Mesothelial cell of epicardium (in vitro differentiated cells): ENCODE measurements at regions not wholly inside any gene's neighbourhood (a gene's known extent, or its start where the extent isn't known, plus 50 kb on each side); places are given as distances from the start of the nearest gene placed in this dataset.

Experiments
- DNase-seq, 2 experiments: peaks; one replicate each; pipeline ENCODE4 v3.0.0; 2021; ENCODE audit warnings: low spot score in 2 of 2; ENCODE audit not compliant: unreplicated experiment in 2 of 2
- H3K27ac Mint-ChIP-seq: 2 replicates; pipeline ENCODE4 v1.8.0; 2021; ENCODE audit warnings: mixed read lengths
- H3K27me3 Mint-ChIP-seq: 2 replicates; pipeline ENCODE4 v1.8.0; 2021; ENCODE audit warnings: low read depth, mixed read lengths
- H3K36me3 Mint-ChIP-seq: 2 replicates; pipeline ENCODE4 v1.8.0; 2021; ENCODE audit warnings: mixed read lengths
- H3K4me1 Mint-ChIP-seq: 2 replicates; pipeline ENCODE4 v1.8.0; 2021; ENCODE audit warnings: mixed read lengths
- H3K4me3 Mint-ChIP-seq: 2 replicates; pipeline ENCODE4 v1.8.0; 2021; ENCODE audit warnings: mild to moderate bottlenecking, moderate library complexity, mixed read lengths
- H3K9me3 Mint-ChIP-seq: 2 replicates; pipeline ENCODE4 v1.8.0; 2021; ENCODE audit warnings: mixed read lengths
- TF ChIP-seq, protein P1 (sequence below): fragments of 200-600 bp; sonication (generic); IDR thresholded peaks from one replicate; pipeline ENCODE4 v1.5.0; 2021; ENCODE audit warnings: antibody characterized with exemption; ENCODE audit not compliant: unreplicated experiment

DNA sequence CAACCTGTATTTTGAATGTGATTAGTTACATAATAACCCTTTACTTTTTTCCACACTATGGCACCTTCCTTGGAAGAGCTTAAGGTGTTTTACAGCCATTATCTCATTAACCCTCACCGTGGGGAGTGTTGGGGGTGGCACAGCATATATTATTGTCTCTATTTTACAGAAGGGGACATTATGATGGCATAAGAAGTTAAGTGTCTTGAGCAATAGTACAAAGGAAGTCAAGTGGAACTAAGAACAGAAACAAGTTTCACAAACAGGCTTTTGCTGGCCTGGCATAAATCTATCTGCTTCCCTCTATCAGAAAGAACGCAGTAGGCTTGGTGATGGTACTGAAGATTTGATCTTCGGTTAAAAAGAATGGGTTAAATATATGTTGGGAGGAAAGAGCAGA, 169.7 kb upstream of the OTX2 start:
- Mint-ChIP-seq H3K9me3 (no peaks in the 10 kb centered on the region), H3K27ac (no peak overlapping the region), H3K4me3 (no peak overlapping the region), H3K27me3 (peaks cover 7% of the 10 kb centered on the region), H3K36me3 (no peaks in the 10 kb centered on the region), H3K4me1 (no peaks in the 10 kb centered on the region)
- TF ChIP-seq, protein P1, sequence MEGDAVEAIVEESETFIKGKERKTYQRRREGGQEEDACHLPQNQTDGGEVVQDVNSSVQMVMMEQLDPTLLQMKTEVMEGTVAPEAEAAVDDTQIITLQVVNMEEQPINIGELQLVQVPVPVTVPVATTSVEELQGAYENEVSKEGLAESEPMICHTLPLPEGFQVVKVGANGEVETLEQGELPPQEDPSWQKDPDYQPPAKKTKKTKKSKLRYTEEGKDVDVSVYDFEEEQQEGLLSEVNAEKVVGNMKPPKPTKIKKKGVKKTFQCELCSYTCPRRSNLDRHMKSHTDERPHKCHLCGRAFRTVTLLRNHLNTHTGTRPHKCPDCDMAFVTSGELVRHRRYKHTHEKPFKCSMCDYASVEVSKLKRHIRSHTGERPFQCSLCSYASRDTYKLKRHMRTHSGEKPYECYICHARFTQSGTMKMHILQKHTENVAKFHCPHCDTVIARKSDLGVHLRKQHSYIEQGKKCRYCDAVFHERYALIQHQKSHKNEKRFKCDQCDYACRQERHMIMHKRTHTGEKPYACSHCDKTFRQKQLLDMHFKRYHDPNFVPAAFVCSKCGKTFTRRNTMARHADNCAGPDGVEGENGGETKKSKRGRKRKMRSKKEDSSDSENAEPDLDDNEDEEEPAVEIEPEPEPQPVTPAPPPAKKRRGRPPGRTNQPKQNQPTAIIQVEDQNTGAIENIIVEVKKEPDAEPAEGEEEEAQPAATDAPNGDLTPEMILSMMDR = no peak
- DNase-seq = no peak

DNA sequence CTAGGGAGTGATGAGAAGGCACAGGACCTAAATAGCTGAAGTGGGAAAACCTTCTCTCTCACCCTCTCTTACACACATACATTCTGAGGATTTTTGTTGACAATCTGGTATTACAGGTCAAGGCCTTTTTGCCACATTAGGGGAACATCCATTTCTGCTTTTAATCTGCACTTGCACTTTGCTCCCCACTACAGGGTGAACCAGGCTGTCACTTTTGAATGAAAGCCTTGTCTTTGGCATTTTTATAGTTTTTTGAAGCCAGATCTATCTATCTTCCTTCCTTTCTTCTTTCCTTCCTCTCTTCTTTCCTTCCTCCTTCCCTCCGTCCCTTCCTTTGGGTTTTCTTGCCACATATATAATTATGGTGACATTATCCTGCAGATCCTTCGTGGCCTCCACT, 165.9 kb upstream of the OTX2 start:
- no peak for DNase-seq
- Mint-ChIP-seq H3K9me3 (no peaks in the 10 kb centered on the region), H3K4me1 (no peaks in the 10 kb centered on the region), H3K27me3 (peaks cover 6% of the 10 kb centered on the region), H3K4me3 (no peak overlapping the region), H3K36me3 (no peaks in the 10 kb centered on the region), H3K27ac (no peak overlapping the region)
- TF ChIP-seq, protein P1 = no peak

- H3K36me3 Mint-ChIP-seq = no peaks in the 10 kb centered on the region
Measured at GRCh38 chr14:56975521-56975920, 165.2 kb upstream of the OTX2 start.

GRCh38 chr14:56972948-56973347, 162.7 kb upstream of the OTX2 start:
- H3K27ac Mint-ChIP-seq = no peak overlapping the region
- DNase-seq = no peak
- TF ChIP-seq, protein P1 = no peak
- H3K27me3 Mint-ChIP-seq = no peaks in the 10 kb centered on the region
- H3K36me3 Mint-ChIP-seq = no peaks in the 10 kb centered on the region
- H3K4me1 Mint-ChIP-seq = no peaks in the 10 kb centered on the region
- peaks cover 6% of the 10 kb centered on the region for H3K9me3 Mint-ChIP-seq
- no peak overlapping the region for H3K4me3 Mint-ChIP-seq

More at GRCh38 chr14:56975521-56975920, 165.2 kb upstream of the OTX2 start:
- H3K27ac Mint-ChIP-seq = no peak overlapping the region
- H3K4me3 Mint-ChIP-seq = no peak overlapping the region
- H3K9me3 Mint-ChIP-seq = no peaks in the 10 kb centered on the region
- peaks cover 4% of the 10 kb centered on the region for H3K27me3 Mint-ChIP-seq
- TF ChIP-seq, protein P1 = no peak
- no peak for DNase-seq
- H3K4me1 Mint-ChIP-seq = no peaks in the 10 kb centered on the region

DNA sequence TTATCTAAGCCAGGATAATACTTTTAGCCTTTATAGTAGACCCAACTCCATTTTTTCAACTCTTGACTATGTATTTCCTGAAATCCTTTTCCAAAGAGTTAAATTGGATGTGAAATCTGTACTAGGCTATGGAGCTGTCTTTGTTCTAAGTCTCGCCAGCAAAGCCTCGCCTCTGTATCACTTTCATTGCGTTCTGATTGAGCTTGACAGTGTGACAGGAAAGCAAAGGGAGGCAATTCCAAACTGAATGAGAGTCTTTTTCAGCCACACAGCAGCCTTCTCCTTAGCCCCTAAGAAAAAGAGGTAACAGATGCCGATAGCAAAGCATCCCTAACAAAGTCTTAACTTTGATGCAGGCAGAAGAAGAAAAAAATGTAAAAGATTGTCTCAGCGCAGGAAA, 154.6 kb upstream of the OTX2 start:
- Mint-ChIP-seq H3K9me3 (peaks cover 4% of the 10 kb centered on the region), H3K4me1 (no peaks in the 10 kb centered on the region), H3K4me3 (no peak overlapping the region), H3K27me3 (peaks cover 2% of the 10 kb centered on the region), H3K36me3 (no peaks in the 10 kb centered on the region), H3K27ac (no peak overlapping the region)
- TF ChIP-seq, protein P1 = no peak
- DNase-seq = no peak

- TF ChIP-seq, protein P1 = no peak
- Mint-ChIP-seq H3K36me3 (no peaks in the 10 kb centered on the region), H3K4me1 (no peaks in the 10 kb centered on the region), H3K27me3 (peaks cover 2% of the 10 kb centered on the region), H3K4me3 (no peak overlapping the region), H3K27ac (no peak overlapping the region), H3K9me3 (no peaks in the 10 kb centered on the region)
- DNase-seq = no peak
Measured at GRCh38 chr14:56963381-56963780, 153.1 kb upstream of the OTX2 start.
